IPS-15b (cell line): ENCODE measurements at regions not wholly inside any gene's neighbourhood (a gene's known extent, or its start where the extent isn't known, plus 50 kb on each side); places are given as distances from the start of the nearest gene placed in this dataset.

ENCODE experiments used
- H3K27me3 ChIP-seq: one replicate; pipeline ENCODE4 v1.6.1; 2013; ENCODE audit warnings: low read length; ENCODE audit not compliant: control insufficient read depth, insufficient read depth
- H3K36me3 ChIP-seq: one replicate; pipeline ENCODE4 v1.6.1; 2013; ENCODE audit warnings: low read length; ENCODE audit not compliant: control insufficient read depth, insufficient read depth
- H3K4me1 ChIP-seq: one replicate; pipeline ENCODE4 v1.6.1; 2013; ENCODE audit warnings: mild to moderate bottlenecking, low read length; ENCODE audit not compliant: control insufficient read depth, insufficient read depth
- H3K4me3 ChIP-seq: one replicate; pipeline ENCODE4 v1.5.1; 2013; ENCODE audit warnings: low read depth, low read length
- H3K9ac ChIP-seq: one replicate; pipeline ENCODE4 v1.6.1; 2013; ENCODE audit warnings: low read depth, mild to moderate bottlenecking, low read length
- H3K9me3 ChIP-seq: one replicate; pipeline ENCODE4 v1.6.1; 2013; ENCODE audit warnings: mild to moderate bottlenecking, low read length; ENCODE audit not compliant: control insufficient read depth, insufficient read depth

GRCh38 chr13:111898956-111899713, 167.8 kb upstream of the SOX1 start:
- Histone ChIP-seq H3K9me3 (no peaks in the 10 kb centered on the region), H3K9ac (no peak overlapping the region), H3K27me3 (peaks cover 5% of the 10 kb centered on the region), H3K36me3 (no peaks in the 10 kb centered on the region), H3K4me1 (peaks cover 4% of the 10 kb centered on the region), H3K4me3 (no peak overlapping the region)

- H3K9me3 ChIP-seq: no peaks in the 10 kb centered on the region
- no peaks in the 10 kb centered on the region for H3K36me3 ChIP-seq
- H3K4me1 ChIP-seq: no peaks in the 10 kb centered on the region
- H3K9ac ChIP-seq: no peak overlapping the region
- no peak overlapping the region for H3K4me3 ChIP-seq
- peaks cover 5% of the 10 kb centered on the region for H3K27me3 ChIP-seq
These were observed 167.1 kb upstream of the SOX1 start for GRCh38 chr13:111899714-111900389.

- H3K27me3 ChIP-seq: no peaks in the 10 kb centered on the region
- no peaks in the 10 kb centered on the region for H3K4me1 ChIP-seq
- H3K9ac ChIP-seq: no peak overlapping the region
- H3K4me3 ChIP-seq: no peak overlapping the region
- no peaks in the 10 kb centered on the region for H3K9me3 ChIP-seq
- no peaks in the 10 kb centered on the region for H3K36me3 ChIP-seq
These were observed 166.4 kb upstream of the SOX1 start for GRCh38 chr13:111900390-111901131.

- Histone ChIP-seq H3K9me3 (no peaks in the 10 kb centered on the region), H3K36me3 (no peaks in the 10 kb centered on the region), H3K9ac (no peak overlapping the region), H3K4me3 (no peak overlapping the region), H3K4me1 (no peaks in the 10 kb centered on the region), H3K27me3 (no peaks in the 10 kb centered on the region)
These were observed 165.6 kb upstream of the SOX1 start for GRCh38 chr13:111901267-111901915.

GRCh38 chr13:111902726-111903125, 164.2 kb upstream of the SOX1 start:
- H3K9ac ChIP-seq: no peak overlapping the region
- H3K4me1 ChIP-seq: no peaks in the 10 kb centered on the region
- no peak overlapping the region for H3K4me3 ChIP-seq
- no peaks in the 10 kb centered on the region for H3K27me3 ChIP-seq
- H3K9me3 ChIP-seq: no peaks in the 10 kb centered on the region
- no peaks in the 10 kb centered on the region for H3K36me3 ChIP-seq

- Histone ChIP-seq H3K4me1 (no peaks in the 10 kb centered on the region), H3K36me3 (no peaks in the 10 kb centered on the region), H3K9me3 (no peaks in the 10 kb centered on the region), H3K4me3 (no peak overlapping the region), H3K27me3 (no peaks in the 10 kb centered on the region), H3K9ac (no peak overlapping the region)
These were observed 163.8 kb upstream of the SOX1 start for GRCh38 chr13:111903143-111903542.

GRCh38 chr13:111904166-111904565, 162.8 kb upstream of the SOX1 start:
- no peaks in the 10 kb centered on the region for H3K27me3 ChIP-seq
- no peaks in the 10 kb centered on the region for H3K36me3 ChIP-seq
- no peaks in the 10 kb centered on the region for H3K9me3 ChIP-seq
- H3K4me1 ChIP-seq: no peaks in the 10 kb centered on the region
- H3K4me3 ChIP-seq: no peak overlapping the region
- H3K9ac ChIP-seq: no peak overlapping the region

GRCh38 chr13:111904701-111905608, 162.0 kb upstream of the SOX1 start:
- no peaks in the 10 kb centered on the region for H3K9me3 ChIP-seq
- H3K9ac ChIP-seq: no peak overlapping the region
- no peaks in the 10 kb centered on the region for H3K27me3 ChIP-seq
- no peak overlapping the region for H3K4me3 ChIP-seq
- no peaks in the 10 kb centered on the region for H3K36me3 ChIP-seq
- H3K4me1 ChIP-seq: no peaks in the 10 kb centered on the region

GRCh38 chr13:111905609-111905945, 161.4 kb upstream of the SOX1 start:
- Histone ChIP-seq H3K36me3 (no peaks in the 10 kb centered on the region), H3K9me3 (no peaks in the 10 kb centered on the region), H3K4me1 (no peaks in the 10 kb centered on the region), H3K9ac (no peak overlapping the region), H3K4me3 (no peak overlapping the region), H3K27me3 (no peaks in the 10 kb centered on the region)

GRCh38 chr13:111906306-111906705, 160.6 kb upstream of the SOX1 start:
- H3K4me3 ChIP-seq: no peak overlapping the region
- no peaks in the 10 kb centered on the region for H3K9me3 ChIP-seq
- H3K9ac ChIP-seq: no peak overlapping the region
- H3K4me1 ChIP-seq: no peaks in the 10 kb centered on the region
- no peaks in the 10 kb centered on the region for H3K27me3 ChIP-seq
- no peaks in the 10 kb centered on the region for H3K36me3 ChIP-seq

GRCh38 chr13:111906816-111907215, 160.1 kb upstream of the SOX1 start:
- no peaks in the 10 kb centered on the region for H3K36me3 ChIP-seq
- no peak overlapping the region for H3K4me3 ChIP-seq
- H3K9me3 ChIP-seq: no peaks in the 10 kb centered on the region
- no peaks in the 10 kb centered on the region for H3K4me1 ChIP-seq
- no peak overlapping the region for H3K9ac ChIP-seq
- H3K27me3 ChIP-seq: no peaks in the 10 kb centered on the region
